ENCODE measurements at regions not wholly inside any gene's neighbourhood (a gene's known extent, or its start where the extent isn't known, plus 50 kb on each side); places are given as distances from the start of the nearest gene placed in this dataset.

DNA sequence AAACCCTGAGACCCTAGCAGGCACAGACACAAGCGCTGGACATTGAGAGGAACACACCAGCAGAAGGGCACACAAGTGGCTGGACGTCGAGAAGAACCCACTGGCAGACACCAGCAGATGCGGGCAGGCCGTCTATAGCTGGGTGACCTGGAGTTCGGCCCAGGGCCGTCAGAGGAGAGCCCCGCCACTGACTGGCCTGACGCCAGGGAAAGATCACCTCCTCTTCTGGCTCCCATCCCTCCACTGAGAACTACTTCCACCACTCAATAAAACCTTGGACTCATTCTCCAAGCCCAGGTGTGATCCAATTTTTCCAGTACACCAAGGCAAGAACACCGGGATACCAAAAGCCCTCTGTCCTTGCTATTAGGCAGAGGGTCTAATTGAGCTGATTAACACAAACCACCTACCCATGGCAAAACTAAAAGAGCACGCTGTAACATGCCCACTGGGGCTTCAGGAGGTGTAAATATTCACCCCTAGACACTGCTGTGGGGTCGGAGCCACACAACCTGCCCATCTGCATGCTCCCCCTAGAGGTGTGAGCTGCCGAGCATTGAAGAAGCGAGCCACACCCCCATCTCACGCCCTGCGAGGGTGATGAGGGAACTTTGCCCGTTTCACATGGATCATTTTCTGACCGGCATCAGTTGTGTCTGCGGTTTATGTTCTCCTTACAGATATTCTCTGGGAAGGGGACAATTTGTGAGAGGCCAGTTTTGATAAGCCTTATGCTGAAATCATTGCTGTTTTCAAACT is 104.8 kb downstream of the HLX start:
- no peak for DNase-seq

- peak; percentile 58 for DNase-seq
Observed at GRCh38 chr1:220990427-220991339, 111.4 kb downstream of the HLX start.

- DNase-seq: no peak
Observed at GRCh38 chr1:220991506-220991905, 112.3 kb downstream of the HLX start.

DNA sequence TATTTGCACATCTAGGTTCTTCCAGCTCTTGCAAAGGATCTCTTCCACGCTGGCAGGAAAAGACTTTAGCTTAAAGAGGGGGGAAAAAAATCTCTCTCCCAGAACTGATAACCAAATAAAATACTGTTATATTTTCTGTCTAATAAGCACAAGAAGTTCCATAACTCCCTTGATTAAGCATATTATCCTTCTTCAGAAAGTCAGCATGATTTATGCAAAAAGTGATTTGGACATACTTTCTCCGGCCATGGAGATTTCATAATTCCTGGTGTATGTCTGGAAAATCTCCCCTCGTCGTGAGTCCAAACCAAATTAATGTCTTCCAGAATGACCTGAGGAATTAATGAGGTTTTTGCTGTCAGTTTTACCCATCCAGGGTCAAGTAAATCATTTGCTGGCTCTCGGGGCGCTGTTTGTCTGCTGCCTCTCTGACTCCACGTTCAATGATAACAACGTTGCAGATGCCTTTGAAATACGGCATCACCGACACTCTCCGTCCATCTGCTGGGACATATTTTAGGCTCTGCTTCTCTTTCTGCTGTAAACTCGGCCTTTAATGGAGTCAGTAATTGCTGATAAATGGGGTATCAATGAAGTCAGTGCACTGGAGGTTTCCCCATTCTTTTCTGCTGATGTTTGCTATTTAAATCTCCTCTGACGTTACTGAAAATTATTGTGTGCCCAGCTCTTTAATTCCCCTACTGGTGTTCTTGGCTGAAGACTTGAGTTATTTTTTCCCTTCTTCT is 112.9 kb downstream of the HLX start:
- no peak for DNase-seq

DNA sequence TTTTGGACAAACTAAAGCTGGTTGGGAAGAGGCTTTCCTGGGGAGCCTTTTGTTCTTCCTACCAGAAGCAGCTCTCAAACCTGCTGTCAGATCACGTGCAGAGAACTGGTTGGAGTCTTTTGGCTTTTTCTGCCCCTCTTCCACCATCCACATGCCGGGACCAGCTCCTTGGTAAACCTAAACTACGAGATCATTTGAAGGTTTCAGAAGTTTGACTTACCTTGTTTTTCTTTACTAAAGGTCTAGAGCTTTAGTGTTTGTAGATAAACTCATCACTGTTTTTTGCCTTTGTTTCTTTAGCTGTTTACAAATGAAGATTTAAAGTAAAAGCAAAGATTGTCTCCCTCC is 113.4 kb downstream of the HLX start:
- DNase-seq: no peak

DNA sequence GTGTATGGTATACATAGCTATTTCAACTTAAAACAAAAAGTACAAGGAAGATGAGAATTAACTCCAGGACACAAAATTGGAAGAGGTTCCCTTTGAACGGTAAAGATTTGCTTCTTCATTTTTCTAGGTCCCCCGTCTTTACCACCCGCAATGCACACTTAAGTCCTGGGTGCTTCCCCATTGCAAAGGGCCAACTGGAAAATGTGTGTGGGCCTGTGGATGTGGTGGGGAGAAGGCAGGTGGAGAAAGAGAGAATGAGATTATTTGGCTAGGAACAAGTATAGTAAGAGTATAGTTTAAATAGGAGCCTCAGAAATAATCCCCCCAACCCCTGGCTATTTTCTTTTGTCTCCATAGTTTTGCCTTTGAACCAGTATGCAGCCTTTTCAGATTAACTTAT is 115.4 kb downstream of the HLX start:
- DNase-seq: no peak

DNA sequence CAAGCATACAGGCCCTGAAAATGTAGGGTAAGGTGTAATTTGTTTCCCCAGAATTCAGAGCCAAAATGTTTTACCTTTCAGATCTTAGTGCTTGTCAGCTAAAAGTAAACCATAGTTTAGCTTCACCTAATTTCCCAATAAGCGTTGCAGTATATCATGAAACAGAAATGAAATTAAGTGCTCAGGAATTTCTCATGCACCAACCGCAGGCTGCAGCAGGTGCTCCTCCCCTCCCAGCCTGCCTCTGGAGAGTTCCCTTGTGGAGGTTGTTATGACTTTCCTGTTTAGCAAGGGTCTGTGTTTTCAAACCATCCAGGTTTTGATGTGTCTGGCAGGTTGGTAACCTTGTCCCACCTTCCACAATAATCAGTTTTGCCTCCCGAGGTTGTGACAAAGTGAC is 118.5 kb downstream of the HLX start:
- no peak for DNase-seq

- peak; percentile 79 for DNase-seq
Observed at GRCh38 chr1:220999872-221000863, 120.9 kb downstream of the HLX start.

- DNase-seq: no peak
Observed at GRCh38 chr1:221001167-221001566, 121.9 kb downstream of the HLX start.

- no peak for DNase-seq
Observed at GRCh38 chr1:221002601-221003000, 123.4 kb downstream of the HLX start.

GRCh38 chr1:221011145-221011544 is 131.9 kb downstream of the HLX start:
- DNase-seq: no peak

- DNase-seq: no peak
Observed at GRCh38 chr1:221012120-221012519, 132.9 kb downstream of the HLX start.

GRCh38 chr1:221013691-221014660 is 134.7 kb downstream of the HLX start:
- no peak for DNase-seq

- DNase-seq: no peak
Observed at GRCh38 chr1:221015159-221015790, 136.0 kb downstream of the HLX start.

DNA sequence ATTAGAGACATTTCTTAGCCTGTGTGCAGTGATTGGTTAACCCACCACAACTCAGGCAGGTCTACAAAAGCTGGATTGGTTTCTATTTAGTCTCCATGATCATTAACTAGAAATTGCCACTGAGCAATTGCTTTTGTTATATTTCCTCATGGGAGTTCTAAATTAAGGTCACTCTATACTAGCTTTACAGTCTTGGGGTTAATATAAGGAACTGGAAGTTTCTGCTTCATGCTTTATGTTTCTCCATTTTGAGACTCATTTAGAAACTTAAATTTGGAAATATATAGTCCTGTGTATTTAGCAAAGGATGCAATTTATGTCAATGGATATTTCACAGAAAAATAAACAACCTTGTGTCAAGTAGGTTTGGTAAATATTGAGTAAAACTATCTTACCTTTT is 137.5 kb downstream of the HLX start:
- no peak for DNase-seq

DNA sequence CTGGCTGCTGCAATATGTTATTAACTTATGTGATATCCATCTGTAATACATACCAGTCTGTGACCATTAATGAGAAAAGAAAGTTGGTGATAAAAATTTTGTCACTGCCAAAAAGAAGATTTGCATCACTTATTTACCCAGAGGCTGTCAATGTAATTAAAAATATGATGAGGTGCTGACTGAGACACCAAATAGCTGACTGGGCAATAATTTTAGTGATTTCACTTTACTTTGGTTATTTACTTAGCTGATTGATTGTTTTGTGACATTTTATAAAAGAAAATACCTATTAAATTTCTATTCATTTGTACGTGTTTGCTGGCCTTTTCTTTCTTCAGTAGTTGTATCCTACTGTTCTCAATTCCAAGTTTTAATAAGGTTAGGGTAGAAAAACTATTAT is 139.2 kb downstream of the HLX start:
- DNase-seq: no peak

DNA sequence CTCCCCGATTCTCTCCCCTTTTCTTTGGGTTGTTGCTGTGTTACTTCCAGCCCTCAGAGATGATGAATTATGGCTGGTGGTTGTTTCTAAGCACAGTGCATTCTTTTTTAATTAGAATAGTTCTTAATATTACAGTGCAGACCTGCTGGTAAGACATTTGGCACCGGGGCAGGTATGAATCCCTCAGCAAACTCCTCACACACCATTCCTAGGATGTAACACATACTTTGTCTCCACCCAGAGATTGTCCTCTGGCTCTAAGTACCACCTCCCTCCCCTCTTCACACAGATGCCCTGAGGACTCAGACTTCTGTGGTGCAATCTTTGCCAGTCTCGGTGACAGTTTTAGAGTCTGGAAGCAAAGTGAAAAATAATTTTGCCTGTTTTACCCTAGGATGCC is 143.1 kb downstream of the HLX start:
- DNase-seq: no peak

- DNase-seq: no peak
Observed at GRCh38 chr1:221023482-221023881, 144.2 kb downstream of the HLX start.

- DNase-seq: no peak
Observed at GRCh38 chr1:221025501-221025900, 146.3 kb downstream of the HLX start.

- no peak for DNase-seq
Observed at GRCh38 chr1:221025956-221026355, 146.7 kb downstream of the HLX start.

All from hematopoietic multipotent progenitor cell treated with erythropoietin and hydrocortisone succinate and interleukin-3 and kit ligand, for 6 days (in vitro differentiated cells).